GM19328 (cell line): ENCODE measurements at regions not wholly inside any gene's neighbourhood (a gene's known extent, or its start where the extent isn't known, plus 50 kb on each side); places are given as distances from the start of the nearest gene placed in this dataset.

ENCODE experiments used
- ATAC-seq: cut with Tn5 transposase; IDR thresholded peaks from one replicate; pipeline ENCODE4 v1.9.1; 2021; ENCODE audit warnings: mild to moderate bottlenecking, moderate library complexity; ENCODE audit not compliant: unreplicated experiment

GRCh38 chr2:129757366-129757914 lies 222.0 kb upstream of the RAB6C start:
- no peak for ATAC-seq

- ATAC-seq: no peak
These were observed 221.3 kb upstream of the RAB6C start for GRCh38 chr2:129757915-129758783.

GRCh38 chr2:129758784-129759471 lies 220.5 kb upstream of the RAB6C start:
- no peak for ATAC-seq

- ATAC-seq: no peak
These were observed 219.9 kb upstream of the RAB6C start for GRCh38 chr2:129759472-129760010.

- ATAC-seq: no peak
These were observed 218.8 kb upstream of the RAB6C start for GRCh38 chr2:129760669-129761068.

- no peak for ATAC-seq
These were observed 217.9 kb upstream of the RAB6C start for GRCh38 chr2:129761569-129762021.

- no peak for ATAC-seq
These were observed 216.9 kb upstream of the RAB6C start for GRCh38 chr2:129762386-129763189.

- ATAC-seq: no peak
These were observed 216.1 kb upstream of the RAB6C start for GRCh38 chr2:129763190-129763846.

- no peak for ATAC-seq
These were observed 215.5 kb upstream of the RAB6C start for GRCh38 chr2:129763966-129764365.

GRCh38 chr2:129764376-129765325 lies 214.8 kb upstream of the RAB6C start:
- no peak for ATAC-seq

- ATAC-seq: no peak
These were observed 214.2 kb upstream of the RAB6C start for GRCh38 chr2:129765326-129765677.

GRCh38 chr2:129765678-129766351 lies 213.7 kb upstream of the RAB6C start:
- no peak for ATAC-seq

GRCh38 chr2:129766374-129766993 lies 213.0 kb upstream of the RAB6C start:
- no peak for ATAC-seq

GRCh38 chr2:129767346-129768035 lies 212.0 kb upstream of the RAB6C start:
- no peak for ATAC-seq

GRCh38 chr2:129768036-129768386 lies 211.5 kb upstream of the RAB6C start:
- no peak for ATAC-seq

- no peak for ATAC-seq
These were observed 210.8 kb upstream of the RAB6C start for GRCh38 chr2:129768485-129769184.
